ENCODE measurements at regions not wholly inside any gene's neighbourhood (a gene's known extent, or its start where the extent isn't known, plus 50 kb on each side); places are given as distances from the start of the nearest gene placed in this dataset.

GRCh38 chr2:145690183-145690778 is 1170.4 kb upstream of the ZEB2 start:
- no peak for TF ChIP-seq CTCF (IDR thresholded peaks at IDR 0.05; ENCODE audit: control extremely low read depth, extremely low read depth, low read depth, missing control alignments)
- no peak for DNase-seq (ENCODE audit: extremely low spot score)
- ChIA-PET CTCF (interaction anchor here (1.7 kb wide), 1 partner anchor 11 kb away, joined by 4 read pairs; no protein-coding TSS in a partner anchor), POLR2A (no interaction called here)

GRCh38 chr2:145689277-145689676 is 1169.4 kb upstream of the ZEB2 start:
- ChIA-PET POLR2A (no interaction called here), CTCF (interaction anchor here (1.1 kb wide), 1 partner anchor 63 kb away, joined by 3 read pairs; no protein-coding TSS in a partner anchor)
- TF ChIP-seq CTCF (IDR thresholded peaks at IDR 0.05; ENCODE audit: control extremely low read depth, extremely low read depth, low read depth, missing control alignments): no peak
- no peak for DNase-seq (ENCODE audit: extremely low spot score)

GRCh38 chr2:145688156-145688555 is 1168.2 kb upstream of the ZEB2 start:
- ChIA-PET POLR2A (no interaction called here), CTCF (no interaction called here)
- DNase-seq (ENCODE audit: extremely low spot score): no peak

GRCh38 chr2:145687442-145688134 is 1167.7 kb upstream of the ZEB2 start:
- no peak for TF ChIP-seq CTCF (IDR thresholded peaks at IDR 0.05; ENCODE audit: control extremely low read depth, extremely low read depth, low read depth, missing control alignments)
- CTCF ChIA-PET: no interaction called here
- DNase-seq (ENCODE audit: extremely low spot score): no peak
- POLR2A ChIA-PET: no interaction called here

More at GRCh38 chr2:145688156-145688555, 1168.2 kb upstream of the ZEB2 start:
- TF ChIP-seq CTCF (IDR thresholded peaks at IDR 0.05; ENCODE audit: control extremely low read depth, extremely low read depth, low read depth, missing control alignments): no peak

- CTCF ChIA-PET: interaction anchor here (0.9 kb wide), 1 partner anchor 12 kb away, joined by 3 read pairs; no protein-coding TSS in a partner anchor
- no peak for DNase-seq (ENCODE audit: extremely low spot score)
- POLR2A ChIA-PET: no interaction called here
- TF ChIP-seq CTCF (IDR thresholded peaks at IDR 0.05; ENCODE audit: control extremely low read depth, extremely low read depth, low read depth, missing control alignments): no peak
These were observed 1165.6 kb upstream of the ZEB2 start for GRCh38 chr2:145685383-145686050.

GRCh38 chr2:145682546-145683157 is 1162.7 kb upstream of the ZEB2 start:
- no peak for DNase-seq (ENCODE audit: extremely low spot score)
- CTCF ChIA-PET: interaction anchor here (1.0 to 2.6 kb wide), 4 partner anchors 9 to 17 kb away, joined by 3 to 13 read pairs (median 3); no protein-coding TSS in a partner anchor
- POLR2A ChIA-PET: no interaction called here
- no peak for TF ChIP-seq CTCF (IDR thresholded peaks at IDR 0.05; ENCODE audit: control extremely low read depth, extremely low read depth, low read depth, missing control alignments)
